Endodermal cell (in vitro differentiated cells): ENCODE measurements at regions not wholly inside any gene's neighbourhood (a gene's known extent, or its start where the extent isn't known, plus 50 kb on each side); places are given as distances from the start of the nearest gene placed in this dataset.

Source experiments
- DNase-seq: peaks from one replicate; pipeline ENCODE4 v3.0.0-alpha.2; 2017
- H3K27ac ChIP-seq: 2 replicates; pipeline ENCODE4 v1.5.1; 2013; ENCODE audit warnings: mild to moderate bottlenecking, low read depth, low read length, moderate library complexity
- H3K27me3 ChIP-seq: 2 replicates; pipeline ENCODE4 v1.6.1; 2013; ENCODE audit warnings: mild to moderate bottlenecking, low read length, moderate library complexity; ENCODE audit not compliant: insufficient read depth, control insufficient read depth, poor library complexity, severe bottlenecking
- H3K36me3 ChIP-seq: 2 replicates; pipeline ENCODE4 v1.7.0; 2013; ENCODE audit warnings: mild to moderate bottlenecking, low read length, moderate library complexity; ENCODE audit not compliant: control insufficient read depth, insufficient read depth
- H3K4me1 ChIP-seq: one replicate; pipeline ENCODE4 v1.7.0; 2013; ENCODE audit warnings: low read length; ENCODE audit not compliant: control insufficient read depth, insufficient read depth
- H3K4me3 ChIP-seq: 2 replicates; pipeline ENCODE4 v1.5.1; 2013; ENCODE audit warnings: mild to moderate bottlenecking, low read length, moderate library complexity
- H3K9ac ChIP-seq: 2 replicates; pipeline ENCODE4 v1.6.1; 2013; ENCODE audit warnings: mild to moderate bottlenecking, low read length, moderate library complexity; ENCODE audit not compliant: poor library complexity, severe bottlenecking; ENCODE audit errors: extremely low read depth
- H3K9me3 ChIP-seq: 2 replicates; pipeline ENCODE4 v1.6.1; 2013; ENCODE audit warnings: mild to moderate bottlenecking, low read length, moderate library complexity; ENCODE audit not compliant: control insufficient read depth
- H3K27ac Mint-ChIP-seq: 2 replicates; pipeline ENCODE4 v1.8.0; 2020; ENCODE audit warnings: mixed read lengths
- H3K27me3 Mint-ChIP-seq: 2 replicates; pipeline ENCODE4 v1.8.0; 2021; ENCODE audit warnings: mild to moderate bottlenecking, mixed read lengths; ENCODE audit not compliant: insufficient read depth
- H3K36me3 Mint-ChIP-seq: 2 replicates; pipeline ENCODE4 v1.8.0; 2020; ENCODE audit warnings: low read depth, mixed read lengths
- H3K4me1 Mint-ChIP-seq: 2 replicates; pipeline ENCODE4 v1.8.0; 2020; ENCODE audit warnings: mixed read lengths
- H3K4me3 Mint-ChIP-seq: 2 replicates; pipeline ENCODE4 v1.8.0; 2020; ENCODE audit warnings: mild to moderate bottlenecking, moderate library complexity, mixed read lengths
- H3K9me3 Mint-ChIP-seq: 2 replicates; pipeline ENCODE4 v1.8.0; 2020; ENCODE audit warnings: mild to moderate bottlenecking, mixed read lengths
- WGBS, 2 experiments: methylation state at CpG; one replicate each; pipeline versions ENCODE4 v1.1.5 to v1.1.7; 2013; ENCODE audit warnings: missing lambda C conversion rate in 2 of 2, mixed read lengths in 1 of 2; ENCODE audit not compliant: insufficient coverage in 1 of 2, insufficient read length in 1 of 2; 5-methylcytosine and 5-hydroxymethylcytosine counted together
- TF ChIP-seq, protein P1 (sequence below): fragments of 200-600 bp; sonication (generic); conservative IDR thresholded peaks from 2 replicates; pipeline ENCODE4 v1.5.0; 2021; ENCODE audit warnings: antibody characterized with exemption, mild to moderate bottlenecking

- Mint-ChIP-seq H3K4me1 (peaks cover 3% of the 10 kb centered on the region), H3K27ac (no peak overlapping the region), H3K9me3 (no peaks in the 10 kb centered on the region), H3K27me3 (no peaks in the 10 kb centered on the region), H3K4me3 (no peak overlapping the region), H3K36me3 (no peaks in the 10 kb centered on the region)
- H3K4me3 ChIP-seq, result no peak overlapping the region
- 91 to 100% methylated on average over 1 to 7 of the region's 7 CpGs for WGBS, 2 experiments
- TF ChIP-seq, protein P1, sequence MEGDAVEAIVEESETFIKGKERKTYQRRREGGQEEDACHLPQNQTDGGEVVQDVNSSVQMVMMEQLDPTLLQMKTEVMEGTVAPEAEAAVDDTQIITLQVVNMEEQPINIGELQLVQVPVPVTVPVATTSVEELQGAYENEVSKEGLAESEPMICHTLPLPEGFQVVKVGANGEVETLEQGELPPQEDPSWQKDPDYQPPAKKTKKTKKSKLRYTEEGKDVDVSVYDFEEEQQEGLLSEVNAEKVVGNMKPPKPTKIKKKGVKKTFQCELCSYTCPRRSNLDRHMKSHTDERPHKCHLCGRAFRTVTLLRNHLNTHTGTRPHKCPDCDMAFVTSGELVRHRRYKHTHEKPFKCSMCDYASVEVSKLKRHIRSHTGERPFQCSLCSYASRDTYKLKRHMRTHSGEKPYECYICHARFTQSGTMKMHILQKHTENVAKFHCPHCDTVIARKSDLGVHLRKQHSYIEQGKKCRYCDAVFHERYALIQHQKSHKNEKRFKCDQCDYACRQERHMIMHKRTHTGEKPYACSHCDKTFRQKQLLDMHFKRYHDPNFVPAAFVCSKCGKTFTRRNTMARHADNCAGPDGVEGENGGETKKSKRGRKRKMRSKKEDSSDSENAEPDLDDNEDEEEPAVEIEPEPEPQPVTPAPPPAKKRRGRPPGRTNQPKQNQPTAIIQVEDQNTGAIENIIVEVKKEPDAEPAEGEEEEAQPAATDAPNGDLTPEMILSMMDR, result no peak
- DNase-seq, result no peak
- no peak overlapping the region for H3K27ac ChIP-seq
- no peaks in the 10 kb centered on the region for H3K36me3 ChIP-seq
- no peaks in the 10 kb centered on the region for H3K9me3 ChIP-seq
- no peak overlapping the region for H3K9ac ChIP-seq
- H3K27me3 ChIP-seq, result no peaks in the 10 kb centered on the region
- no peaks in the 10 kb centered on the region for H3K4me1 ChIP-seq
Measured at GRCh38 chr14:84234281-84234680, 1295.7 kb upstream of the FLRT2 start.

GRCh38 chr14:84236290-84236689 is 1293.7 kb upstream of the FLRT2 start:
- no peak overlapping the region for H3K27ac Mint-ChIP-seq
- H3K9me3 Mint-ChIP-seq, result peaks cover 4% of the 10 kb centered on the region
- 86 to 94% methylated on average over 1 to 3 of the region's 3 CpGs for WGBS, 2 experiments

GRCh38 chr14:84237881-84238280 is 1292.1 kb upstream of the FLRT2 start:
- 93 to 95% methylated on average over 2 of the region's 2 CpGs for WGBS, 2 experiments
- TF ChIP-seq, protein P1, result no peak
- no peaks in the 10 kb centered on the region for H3K27me3 ChIP-seq
- Mint-ChIP-seq H3K36me3 (peaks cover 2% of the 10 kb centered on the region), H3K4me3 (no peak overlapping the region), H3K27ac (no peak overlapping the region), H3K4me1 (no peaks in the 10 kb centered on the region), H3K27me3 (no peaks in the 10 kb centered on the region), H3K9me3 (peaks cover 18% of the 10 kb centered on the region)
- no peak overlapping the region for H3K9ac ChIP-seq
- no peak overlapping the region for H3K27ac ChIP-seq
- H3K4me1 ChIP-seq, result no peaks in the 10 kb centered on the region
- H3K9me3 ChIP-seq, result peaks cover 13% of the 10 kb centered on the region
- no peak overlapping the region for H3K4me3 ChIP-seq
- no peak for DNase-seq
- no peaks in the 10 kb centered on the region for H3K36me3 ChIP-seq

More at GRCh38 chr14:84236290-84236689, 1293.7 kb upstream of the FLRT2 start:
- no peak overlapping the region for H3K4me3 ChIP-seq
- no peak overlapping the region for H3K27ac ChIP-seq
- TF ChIP-seq, protein P1, result no peak
- H3K27me3 ChIP-seq, result no peaks in the 10 kb centered on the region
- Mint-ChIP-seq H3K27me3 (no peaks in the 10 kb centered on the region), H3K4me1 (no peaks in the 10 kb centered on the region), H3K4me3 (no peak overlapping the region), H3K36me3 (no peaks in the 10 kb centered on the region)
- DNase-seq, result no peak
- no peak overlapping the region for H3K9ac ChIP-seq
- no peaks in the 10 kb centered on the region for H3K9me3 ChIP-seq
- H3K4me1 ChIP-seq, result no peaks in the 10 kb centered on the region
- no peaks in the 10 kb centered on the region for H3K36me3 ChIP-seq
